Panc1 (cell line): ENCODE measurements at regions not wholly inside any gene's neighbourhood (a gene's known extent, or its start where the extent isn't known, plus 50 kb on each side); places are given as distances from the start of the nearest gene placed in this dataset.
"Not testable (repeated sequence)": the region's sequence is repeated elsewhere in the genome, so short reads cannot be mapped to it uniquely, and the experiment has no call there.

Source experiments
- ATAC-seq: fragments of 200-7000 bp; cut with Tn5 transposase; 2 replicates; pipeline ENCODE4 v1.9.1; 2020; ENCODE audit warnings: mild to moderate bottlenecking, moderate library complexity
- BruUV-seq: library from RNA; stranded (reverse); fragments of 400-500 nt; replicated peaks from 2 replicates; lab custom pipeline; 2021; lab: Mats Ljungman, UMichigan
- CTCF ChIA-PET: fragments of 300-600 bp; sonication (Branson Sonifier 250); formaldehyde crosslinking; loops from one replicate; lab custom pipeline; 2022; ENCODE audit warnings: antibody characterized with exemption; lab: Charles Lee
- POLR2A ChIA-PET: fragments of 300-600 bp; sonication (Branson Sonifier 250); formaldehyde crosslinking; loops from one replicate; lab custom pipeline; 2022; ENCODE audit warnings: antibody characterized with exemption; lab: Charles Lee
- DNase-seq: peaks from one replicate; pipeline ENCODE4 v3.0.0-alpha.2; 2010; ENCODE audit warnings: low read depth, low spot score
- H3K27ac ChIP-seq: 2 replicates; pipeline ENCODE4 v1.5.1; 2011; ENCODE audit warnings: mild to moderate bottlenecking, low read length, inconsistent platforms
- H3K27me3 ChIP-seq: fragments of 200-500 bp; sonication (Bioruptor generic); 2 replicates; pipeline ENCODE4 v1.6.0; 2014; ENCODE audit warnings: low read length, inconsistent platforms; ENCODE audit not compliant: control insufficient read depth, insufficient read depth
- H3K36me3 ChIP-seq: fragments of 200-500 bp; sonication (Bioruptor generic); 2 replicates; pipeline ENCODE4 v1.5.1; 2014; ENCODE audit warnings: inconsistent platforms, mild to moderate bottlenecking, low read length, moderate library complexity; ENCODE audit not compliant: control insufficient read depth, insufficient read depth
- H3K4me1 ChIP-seq: 2 replicates; pipeline ENCODE4 v1.5.1; 2011; ENCODE audit warnings: inconsistent platforms, mild to moderate bottlenecking, low read length, moderate library complexity; ENCODE audit not compliant: control insufficient read depth, insufficient read depth
- H3K4me3 ChIP-seq, 2 experiments: 2 replicates each; pipeline ENCODE4 v1.5.1; 2011 to 2012; ENCODE audit warnings: low read depth in 2 of 2, low read length in 2 of 2, mild to moderate bottlenecking in 2 of 2, inconsistent platforms in 1 of 2, moderate library complexity in 1 of 2
- H3K9me3 ChIP-seq: fragments of 200-500 bp; sonication (Bioruptor generic); 2 replicates; pipeline ENCODE4 v1.5.1; 2014; ENCODE audit warnings: low read depth, mild to moderate bottlenecking, inconsistent platforms, low read length, moderate library complexity; ENCODE audit not compliant: control insufficient read depth, insufficient read depth
- POLR2AphosphoS5 ChIP-seq: IDR thresholded peaks from 2 replicates; pipeline ENCODE4 v1.6.1; 2012; ENCODE audit warnings: mild to moderate bottlenecking, low read depth, low read length, moderate library complexity
- SIN3A ChIP-seq: IDR thresholded peaks from 2 replicates; pipeline ENCODE4 v1.6.1; 2012; ENCODE audit warnings: low read depth, mild to moderate bottlenecking, low read length, moderate library complexity, borderline replicate concordance; ENCODE audit not compliant: insufficient read depth
- TCF7L2 ChIP-seq: IDR thresholded peaks from 2 replicates; pipeline ENCODE4 v1.6.1; 2011; ENCODE audit warnings: mild to moderate bottlenecking, low read depth, low read length, inconsistent platforms
- in situ Hi-C: cut with HindIII; loops from 2 replicates; pipeline ENCODE4 v1.10.0; 2016; ENCODE audit warnings: low sequenced_read_pairs, low pct_unique_long_range_greater_than_20kb
- intact Hi-C: fragments of 100-400 bp; cut with micrococcal nuclease; formaldehyde crosslinking; loops from one replicate; pipeline ENCODE4 v1.10.0; 2022; ENCODE audit not compliant: unreplicated experiment
- TF ChIP-seq, protein P1 (sequence below), 2 experiments: IDR thresholded peaks; 2 replicates each; pipeline ENCODE4 v1.6.1; 2011 to 2012; ENCODE audit warnings: low read depth in 2 of 2, control low read depth in 1 of 2, low read length in 1 of 2, mild to moderate bottlenecking in 1 of 2, moderate library complexity in 1 of 2; ENCODE audit not compliant: insufficient read depth in 1 of 2
- TF ChIP-seq, protein P2 (sequence below): fragments of 450-650 bp; IDR thresholded peaks from 2 replicates; pipeline ENCODE4 v1.5.1; 2017; ENCODE audit warnings: mild to moderate bottlenecking

DNA sequence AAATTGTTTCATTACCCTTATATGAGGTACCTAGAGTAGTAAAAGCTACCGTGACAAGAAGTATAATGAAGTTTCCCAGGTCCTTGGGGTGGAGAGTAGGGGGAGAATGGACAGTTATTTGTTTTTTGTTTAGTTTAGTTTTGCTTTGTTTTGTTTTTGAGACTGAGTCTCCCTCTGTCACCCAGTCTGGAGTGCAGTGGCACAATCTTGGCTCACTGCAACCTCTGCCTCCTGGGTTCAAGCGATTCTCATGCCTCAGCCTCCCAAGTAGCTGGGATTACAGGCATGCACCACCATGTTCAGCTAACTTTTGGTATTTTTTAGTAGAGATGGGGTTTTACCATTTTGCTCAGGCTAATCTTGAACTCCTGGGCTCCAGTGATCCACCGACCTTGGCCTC, 94.2 kb downstream of the VPREB1 start:
- ATAC-seq, H3K4me1 ChIP-seq, CTCF ChIA-PET: not testable (repeated sequence)

DNA sequence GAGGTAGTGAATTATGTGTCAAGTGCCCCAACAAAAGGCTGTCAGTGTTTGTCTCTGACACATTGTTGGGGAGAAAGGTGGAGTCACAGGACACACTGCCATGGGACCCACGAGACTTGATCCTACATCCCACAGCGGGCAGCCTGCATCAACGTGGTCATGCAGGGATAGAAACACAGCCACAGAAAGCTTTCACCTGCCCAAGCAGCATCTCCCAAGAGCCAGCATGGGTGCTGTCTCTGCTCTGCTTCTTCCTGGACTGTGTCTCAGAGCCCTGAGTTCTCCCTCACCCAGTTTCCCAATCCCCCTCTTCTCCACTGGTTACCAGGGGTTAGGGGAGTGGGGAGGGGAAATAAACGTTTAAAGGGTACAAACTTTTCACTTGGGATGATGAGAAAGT, 97.2 kb downstream of the VPREB1 start:
- intact Hi-C loops (no loop called here), in situ Hi-C loops (no loop called here)
- DNase-seq (no peak), ATAC-seq (no peak)
- H3K36me3 ChIP-seq = no peaks in the 10 kb centered on the region
- TF ChIP-seq SIN3A (no peak), POLR2AphosphoS5 (no peak), TCF7L2 (no peak)
- TF ChIP-seq, protein P1, sequence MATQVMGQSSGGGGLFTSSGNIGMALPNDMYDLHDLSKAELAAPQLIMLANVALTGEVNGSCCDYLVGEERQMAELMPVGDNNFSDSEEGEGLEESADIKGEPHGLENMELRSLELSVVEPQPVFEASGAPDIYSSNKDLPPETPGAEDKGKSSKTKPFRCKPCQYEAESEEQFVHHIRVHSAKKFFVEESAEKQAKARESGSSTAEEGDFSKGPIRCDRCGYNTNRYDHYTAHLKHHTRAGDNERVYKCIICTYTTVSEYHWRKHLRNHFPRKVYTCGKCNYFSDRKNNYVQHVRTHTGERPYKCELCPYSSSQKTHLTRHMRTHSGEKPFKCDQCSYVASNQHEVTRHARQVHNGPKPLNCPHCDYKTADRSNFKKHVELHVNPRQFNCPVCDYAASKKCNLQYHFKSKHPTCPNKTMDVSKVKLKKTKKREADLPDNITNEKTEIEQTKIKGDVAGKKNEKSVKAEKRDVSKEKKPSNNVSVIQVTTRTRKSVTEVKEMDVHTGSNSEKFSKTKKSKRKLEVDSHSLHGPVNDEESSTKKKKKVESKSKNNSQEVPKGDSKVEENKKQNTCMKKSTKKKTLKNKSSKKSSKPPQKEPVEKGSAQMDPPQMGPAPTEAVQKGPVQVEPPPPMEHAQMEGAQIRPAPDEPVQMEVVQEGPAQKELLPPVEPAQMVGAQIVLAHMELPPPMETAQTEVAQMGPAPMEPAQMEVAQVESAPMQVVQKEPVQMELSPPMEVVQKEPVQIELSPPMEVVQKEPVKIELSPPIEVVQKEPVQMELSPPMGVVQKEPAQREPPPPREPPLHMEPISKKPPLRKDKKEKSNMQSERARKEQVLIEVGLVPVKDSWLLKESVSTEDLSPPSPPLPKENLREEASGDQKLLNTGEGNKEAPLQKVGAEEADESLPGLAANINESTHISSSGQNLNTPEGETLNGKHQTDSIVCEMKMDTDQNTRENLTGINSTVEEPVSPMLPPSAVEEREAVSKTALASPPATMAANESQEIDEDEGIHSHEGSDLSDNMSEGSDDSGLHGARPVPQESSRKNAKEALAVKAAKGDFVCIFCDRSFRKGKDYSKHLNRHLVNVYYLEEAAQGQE (IDR thresholded peaks at IDR 0.05; ENCODE audit: insufficient read depth in 1 of 2, low read depth in 2 of 2, low read length in 1 of 2) = no peak
- TF ChIP-seq, protein P2, sequence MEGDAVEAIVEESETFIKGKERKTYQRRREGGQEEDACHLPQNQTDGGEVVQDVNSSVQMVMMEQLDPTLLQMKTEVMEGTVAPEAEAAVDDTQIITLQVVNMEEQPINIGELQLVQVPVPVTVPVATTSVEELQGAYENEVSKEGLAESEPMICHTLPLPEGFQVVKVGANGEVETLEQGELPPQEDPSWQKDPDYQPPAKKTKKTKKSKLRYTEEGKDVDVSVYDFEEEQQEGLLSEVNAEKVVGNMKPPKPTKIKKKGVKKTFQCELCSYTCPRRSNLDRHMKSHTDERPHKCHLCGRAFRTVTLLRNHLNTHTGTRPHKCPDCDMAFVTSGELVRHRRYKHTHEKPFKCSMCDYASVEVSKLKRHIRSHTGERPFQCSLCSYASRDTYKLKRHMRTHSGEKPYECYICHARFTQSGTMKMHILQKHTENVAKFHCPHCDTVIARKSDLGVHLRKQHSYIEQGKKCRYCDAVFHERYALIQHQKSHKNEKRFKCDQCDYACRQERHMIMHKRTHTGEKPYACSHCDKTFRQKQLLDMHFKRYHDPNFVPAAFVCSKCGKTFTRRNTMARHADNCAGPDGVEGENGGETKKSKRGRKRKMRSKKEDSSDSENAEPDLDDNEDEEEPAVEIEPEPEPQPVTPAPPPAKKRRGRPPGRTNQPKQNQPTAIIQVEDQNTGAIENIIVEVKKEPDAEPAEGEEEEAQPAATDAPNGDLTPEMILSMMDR = no peak
- peaks cover 6% of the 10 kb centered on the region; the same call in 1 of the 2 replicates for H3K27me3 ChIP-seq
- no peak overlapping the region for H3K4me3 ChIP-seq
- no peak overlapping the region for H3K27ac ChIP-seq
- no peaks in the 10 kb centered on the region for H3K4me1 ChIP-seq
- POLR2A ChIA-PET = no interaction called here
- CTCF ChIA-PET = no interaction called here
- no TSS peak for BruUV-seq
- no peaks in the 10 kb centered on the region for H3K9me3 ChIP-seq

More for the DNA sequence above, 94.2 kb downstream of the VPREB1 start:
- POLR2A ChIA-PET, H3K36me3 ChIP-seq, H3K9me3 ChIP-seq, H3K4me3 ChIP-seq, BruUV-seq, intact Hi-C loops, H3K27me3 ChIP-seq, in situ Hi-C loops, H3K27ac ChIP-seq, DNase-seq: not testable (repeated sequence)

DNA sequence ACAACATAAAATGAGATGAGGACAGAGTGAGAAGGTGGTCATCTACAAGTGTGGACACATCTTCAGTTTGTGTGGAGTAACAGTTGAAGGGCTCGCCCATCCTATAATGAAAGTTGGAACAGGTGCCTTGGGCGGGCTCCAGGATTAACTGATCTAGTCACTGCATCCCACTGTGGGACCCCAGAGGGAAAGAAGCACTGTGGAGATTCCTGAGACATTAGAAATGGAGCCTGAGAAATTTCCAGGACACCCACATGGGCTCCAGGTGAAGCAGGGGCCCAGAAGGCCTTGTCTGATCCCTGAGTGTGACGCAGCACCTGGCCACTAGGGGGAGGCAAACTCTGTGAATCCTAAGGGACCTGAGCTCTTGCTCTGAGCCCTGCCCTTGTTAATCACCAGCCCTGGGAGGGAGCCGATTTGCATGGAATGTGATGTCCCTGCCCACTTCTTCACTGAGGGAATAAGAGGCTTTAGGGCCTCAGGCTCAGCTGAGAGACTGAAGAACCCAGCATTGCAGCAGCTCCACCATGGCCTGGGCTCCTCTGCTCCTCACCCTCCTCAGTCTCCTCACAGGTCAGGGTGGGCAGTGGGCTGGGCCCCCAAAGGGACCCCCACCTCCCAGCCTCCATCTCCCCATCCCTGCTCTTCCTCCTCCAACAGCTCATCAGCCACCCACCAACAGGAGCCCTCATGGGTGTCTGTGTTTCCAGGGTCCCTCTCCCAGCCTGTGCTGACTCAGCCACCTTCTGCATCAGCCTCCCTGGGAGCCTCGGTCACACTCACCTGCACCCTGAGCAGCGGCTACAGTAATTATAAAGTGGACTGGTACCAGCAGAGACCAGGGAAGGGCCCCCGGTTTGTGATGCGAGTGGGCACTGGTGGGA, 98.4 kb downstream of the VPREB1 start:
- no peaks in the 10 kb centered on the region for H3K36me3 ChIP-seq
- no peak overlapping the region for H3K4me3 ChIP-seq
- no TSS peak for BruUV-seq
- no peak overlapping the region for H3K27ac ChIP-seq
- in situ Hi-C loops (no loop called here), intact Hi-C loops (no loop called here)
- H3K27me3 ChIP-seq = peaks cover 2% of the 10 kb centered on the region; the same call in 1 of the 2 replicates
- ChIA-PET CTCF (no interaction called here), POLR2A (no interaction called here)
- ATAC-seq (peak; percentile 80; the same call in 1 of the 2 replicates), DNase-seq (no peak)
- no peak for TF ChIP-seq TCF7L2
- TF ChIP-seq, protein P2 = peak; percentile 90
- no peaks in the 10 kb centered on the region for H3K9me3 ChIP-seq
- no peaks in the 10 kb centered on the region for H3K4me1 ChIP-seq
